Heart left ventricle (tissue), 13 donors: ENCODE measurements at regions not wholly inside any gene's neighbourhood (a gene's known extent, or its start where the extent isn't known, plus 50 kb on each side); places are given as distances from the start of the nearest gene placed in this dataset.

ENCODE experiments used
- POLR2A ChIP-seq, 2 donors: fragments of 450-650 bp; IDR thresholded peaks; one replicate each; pipeline ENCODE4 v1.6.1; 2017; ENCODE audit warnings: antibody characterized with exemption in 2 of 2, mild to moderate bottlenecking in 2 of 2, moderate library complexity in 2 of 2
- TF ChIP-seq, protein P1 (sequence below), 12 donors: fragments of 200-600 bp; sonication (generic) in 4 of 12; IDR thresholded peaks; one replicate each; pipeline versions ENCODE4 v1.5.0 to v1.8.0; 2018 to 2022; ENCODE audit warnings: antibody characterized with exemption in 12 of 12, mild to moderate bottlenecking in 5 of 12
- donor health status: ischemic (EF 13 %, LVEDD 7.1; RV severe dilation, severe dysfunction).
- donor health status: DM: no; HTN: yes; CAD: no.
- donor health status: DM: no; HTN: no; CAD: no.
- donor health status: ischemic (EF 25% LVEDD 6.9; RV normal size, moderate dysfunction).
- donor health status: ischemic (EF 25% LVEDD 5.7; RV mildly dilated, moderate dysfunction).
- donor health status: ischemic (EF 35%, LVEDD 5.7; RV mildly dilated, moderate dysfunction).
- donor health status: nonischemic (EF 11% LVEDD 7.7; RV severe dilation, severe dysfunction).
- donor health status: DM: yes; HTN: yes; CAD: no.
- donor health status: PGD.
- donor health status: ischemic (EF 29% LVEDD 5.4; RV normal size, mild dysfunction).
- donor health status: nonischemic (EF 23%, LVEDD 6.1; RV moderate dilation, normal function).

DNA sequence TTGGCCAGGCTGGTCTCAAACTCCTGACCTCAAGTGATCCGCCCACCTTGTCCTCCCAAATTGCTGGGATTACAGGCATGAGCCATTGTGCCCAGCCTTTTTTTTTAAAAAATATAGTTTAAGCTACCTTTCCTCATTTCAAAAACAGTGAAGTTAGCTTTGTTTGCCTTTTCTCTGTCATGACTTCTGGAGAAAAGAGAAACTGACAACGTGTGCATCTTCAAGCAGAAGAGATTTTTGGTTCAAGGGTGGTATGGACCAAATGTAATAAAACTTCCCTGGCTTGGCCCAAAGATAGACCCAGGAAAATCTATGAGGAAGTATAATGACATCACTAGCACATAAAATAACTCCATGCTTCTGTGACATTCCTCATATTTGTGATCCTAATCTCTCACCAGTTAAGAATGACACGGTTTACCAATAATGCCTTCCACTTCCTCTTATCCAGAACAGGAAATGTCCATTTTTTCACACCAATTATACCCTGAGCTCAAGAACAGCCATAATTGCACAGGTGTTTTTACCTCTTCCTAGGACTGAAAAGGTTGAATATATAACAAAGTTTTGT lies 781.2 kb upstream of the NR2F2 start:
- no peak for TF ChIP-seq POLR2A (IDR thresholded peaks at IDR 0.05)
- TF ChIP-seq, protein P1, sequence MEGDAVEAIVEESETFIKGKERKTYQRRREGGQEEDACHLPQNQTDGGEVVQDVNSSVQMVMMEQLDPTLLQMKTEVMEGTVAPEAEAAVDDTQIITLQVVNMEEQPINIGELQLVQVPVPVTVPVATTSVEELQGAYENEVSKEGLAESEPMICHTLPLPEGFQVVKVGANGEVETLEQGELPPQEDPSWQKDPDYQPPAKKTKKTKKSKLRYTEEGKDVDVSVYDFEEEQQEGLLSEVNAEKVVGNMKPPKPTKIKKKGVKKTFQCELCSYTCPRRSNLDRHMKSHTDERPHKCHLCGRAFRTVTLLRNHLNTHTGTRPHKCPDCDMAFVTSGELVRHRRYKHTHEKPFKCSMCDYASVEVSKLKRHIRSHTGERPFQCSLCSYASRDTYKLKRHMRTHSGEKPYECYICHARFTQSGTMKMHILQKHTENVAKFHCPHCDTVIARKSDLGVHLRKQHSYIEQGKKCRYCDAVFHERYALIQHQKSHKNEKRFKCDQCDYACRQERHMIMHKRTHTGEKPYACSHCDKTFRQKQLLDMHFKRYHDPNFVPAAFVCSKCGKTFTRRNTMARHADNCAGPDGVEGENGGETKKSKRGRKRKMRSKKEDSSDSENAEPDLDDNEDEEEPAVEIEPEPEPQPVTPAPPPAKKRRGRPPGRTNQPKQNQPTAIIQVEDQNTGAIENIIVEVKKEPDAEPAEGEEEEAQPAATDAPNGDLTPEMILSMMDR (IDR thresholded peaks at IDR 0.05), result no peak
